DOHH2 (cell line): ENCODE measurements at regions not wholly inside any gene's neighbourhood (a gene's known extent, or its start where the extent isn't known, plus 50 kb on each side); places are given as distances from the start of the nearest gene placed in this dataset.
A peak's percentile ranks its signal among the peaks of the same experiment; 100 is the strongest.

Experiments used
- H3F3A ChIP-seq: fragments of 200-600 bp; sonication (generic), shearing (Covaris generic); 2 replicates; pipeline ENCODE4 v1.6.0; 2016; ENCODE audit warnings: antibody characterized with exemption, mild to moderate bottlenecking; ENCODE audit not compliant: control insufficient read depth, insufficient read depth
- H3K27ac ChIP-seq: fragments of 200-600 bp; sonication (generic); 2 replicates; pipeline ENCODE4 v1.5.1; 2014; ENCODE audit warnings: low read depth, mild to moderate bottlenecking, low read length, moderate library complexity
- H3K27me3 ChIP-seq: fragments of 200-600 bp; sonication (generic); 2 replicates; pipeline ENCODE4 v1.6.1; 2014; ENCODE audit warnings: mild to moderate bottlenecking, low read length, mixed read lengths; ENCODE audit not compliant: control insufficient read depth
- H3K36me3 ChIP-seq: fragments of 200-600 bp; sonication (generic); 2 replicates; pipeline ENCODE4 v1.6.1; 2014; ENCODE audit warnings: mild to moderate bottlenecking, low read length, moderate library complexity, mixed read lengths; ENCODE audit not compliant: control insufficient read depth
- H3K4me1 ChIP-seq: fragments of 200-600 bp; sonication (generic); 2 replicates; pipeline ENCODE4 v1.6.1; 2014; ENCODE audit warnings: mild to moderate bottlenecking, low read length, mixed read lengths; ENCODE audit not compliant: control insufficient read depth
- H3K4me2 ChIP-seq: fragments of 200-600 bp; sonication (generic); 2 replicates; pipeline ENCODE4 v1.6.0; 2014; ENCODE audit warnings: mild to moderate bottlenecking, low read length, moderate library complexity
- H3K4me3 ChIP-seq: fragments of 200-600 bp; sonication (generic); 2 replicates; pipeline ENCODE4 v1.5.1; 2014; ENCODE audit warnings: mild to moderate bottlenecking, low read length, mixed read lengths
- H3K79me2 ChIP-seq: fragments of 200-600 bp; sonication (generic); 2 replicates; pipeline ENCODE4 v1.6.1; 2014; ENCODE audit warnings: mild to moderate bottlenecking, low read length, mixed read lengths; ENCODE audit not compliant: control insufficient read depth
- H3K9me2 ChIP-seq: fragments of 200-600 bp; sonication (generic); replicated peaks from 2 replicates; pipeline ENCODE4 v1.6.1; 2014; ENCODE audit warnings: mild to moderate bottlenecking, low read length, mixed read lengths; ENCODE audit not compliant: control insufficient read depth
- H3K9me3 ChIP-seq: fragments of 200-600 bp; sonication (generic); 2 replicates; pipeline ENCODE4 v1.6.1; 2014; ENCODE audit warnings: antibody characterized with exemption, low read length, mixed read lengths; ENCODE audit not compliant: control insufficient read depth, insufficient read depth
- H4K20me1 ChIP-seq: fragments of 200-600 bp; sonication (generic); 2 replicates; pipeline ENCODE4 v1.6.0; 2014; ENCODE audit warnings: low read depth, mild to moderate bottlenecking, antibody characterized with exemption, low read length, moderate library complexity; ENCODE audit not compliant: control insufficient read depth, insufficient read depth
- CTCF ChIP-seq: fragments of 200-600 bp; sonication (generic); IDR thresholded peaks from one replicate; pipeline ENCODE4 v1.5.1; 2014; ENCODE audit warnings: antibody characterized with exemption, mild to moderate bottlenecking, low read depth, low read length; ENCODE audit not compliant: poor library complexity, severe bottlenecking
- EZH2phosphoT487 ChIP-seq: fragments of 200-600 bp; sonication (generic); IDR thresholded peaks from 2 replicates; pipeline ENCODE4 v1.6.1; 2017; ENCODE audit warnings: borderline replicate concordance, mild to moderate bottlenecking, antibody characterized with exemption, low read length, moderate library complexity, mixed read lengths

DNA sequence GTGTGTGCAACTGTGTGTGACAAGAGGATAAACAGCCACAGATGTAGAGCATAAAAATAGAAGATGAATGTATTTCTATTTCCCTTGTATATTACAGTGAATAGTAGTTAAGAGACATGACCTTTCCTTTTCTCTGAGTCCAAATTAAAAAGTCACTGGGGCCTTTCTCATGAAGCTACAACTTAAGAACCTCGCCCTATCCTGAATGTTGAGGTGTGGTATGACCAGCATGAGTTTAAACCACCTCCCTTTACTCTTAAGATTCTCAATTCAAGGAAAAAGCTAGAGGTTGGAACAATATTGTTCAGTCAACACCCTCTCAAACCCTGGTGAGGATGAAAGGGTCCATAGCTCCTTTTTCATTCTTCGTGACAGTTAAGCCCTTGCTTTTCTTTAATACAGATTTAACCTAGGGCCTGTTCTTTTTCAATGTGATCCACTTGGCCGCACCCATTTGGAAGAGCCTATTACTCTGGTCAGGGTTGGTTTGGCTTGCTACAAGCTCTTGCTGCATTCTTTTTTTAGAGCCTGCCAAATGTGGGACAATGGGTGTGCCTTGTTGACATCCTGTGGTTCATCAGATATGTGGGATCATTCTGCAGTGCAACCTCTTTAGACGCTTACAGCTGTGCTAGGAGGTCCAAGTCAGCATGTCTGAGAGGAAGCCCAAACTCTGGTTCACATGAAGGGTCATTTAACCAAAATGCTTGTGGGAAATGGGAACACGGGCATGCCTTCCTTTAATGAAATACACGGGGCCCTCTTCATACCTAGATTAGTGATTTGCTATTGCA is 290.0 kb downstream of the HAO1 start:
- TF ChIP-seq CTCF (no peak), EZH2phosphoT487 (no peak)
- H3K4me2 ChIP-seq, result peak overlapping the region; percentile 42
- H3K27ac ChIP-seq, result peak overlapping the region; percentile 68

DNA sequence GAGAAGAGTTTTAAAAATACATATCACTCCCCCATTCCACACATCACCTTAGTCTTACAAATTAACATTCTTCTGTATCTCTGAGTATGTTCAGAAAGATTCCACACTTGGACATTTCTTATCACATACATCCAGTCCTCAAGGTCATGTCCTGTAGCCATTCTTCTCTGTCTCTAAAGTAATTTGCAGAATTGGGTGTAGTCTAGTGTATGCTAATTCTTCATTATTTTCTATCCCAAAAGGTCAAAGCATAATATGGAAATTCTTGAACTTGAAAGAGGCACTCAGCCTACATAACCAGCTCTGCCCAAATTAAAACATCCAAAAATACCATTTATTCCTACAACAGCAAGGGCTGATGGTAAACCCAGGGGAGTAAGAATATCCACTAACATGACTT is 286.0 kb downstream of the HAO1 start:
- Histone ChIP-seq H4K20me1 (no peaks in the 10 kb centered on the region), H3K27ac (no peak overlapping the region), H3K9me3 (peaks cover 3% of the 10 kb centered on the region; the same call in 1 of the 2 replicates), H3K4me1 (peaks cover 19% of the 10 kb centered on the region), H3F3A (no peaks in the 10 kb centered on the region), H3K4me3 (no peak overlapping the region), H3K79me2 (no peaks in the 10 kb centered on the region), H3K4me2 (no peak overlapping the region), H3K9me2 (no peaks in the 10 kb centered on the region), H3K36me3 (no peaks in the 10 kb centered on the region), H3K27me3 (no peaks in the 10 kb centered on the region)
- no peak for TF ChIP-seq EZH2phosphoT487
- TF ChIP-seq CTCF, result no peak

More for the DNA sequence above, 290.0 kb downstream of the HAO1 start:
- Histone ChIP-seq H4K20me1 (no peaks in the 10 kb centered on the region), H3K36me3 (no peaks in the 10 kb centered on the region), H3K27me3 (no peaks in the 10 kb centered on the region), H3K4me1 (peaks cover 21% of the 10 kb centered on the region), H3K4me3 (peak overlapping the region; percentile 31), H3F3A (no peaks in the 10 kb centered on the region), H3K9me2 (no peaks in the 10 kb centered on the region), H3K9me3 (peaks cover 15% of the 10 kb centered on the region; the same call in 1 of the 2 replicates), H3K79me2 (no peaks in the 10 kb centered on the region)

DNA sequence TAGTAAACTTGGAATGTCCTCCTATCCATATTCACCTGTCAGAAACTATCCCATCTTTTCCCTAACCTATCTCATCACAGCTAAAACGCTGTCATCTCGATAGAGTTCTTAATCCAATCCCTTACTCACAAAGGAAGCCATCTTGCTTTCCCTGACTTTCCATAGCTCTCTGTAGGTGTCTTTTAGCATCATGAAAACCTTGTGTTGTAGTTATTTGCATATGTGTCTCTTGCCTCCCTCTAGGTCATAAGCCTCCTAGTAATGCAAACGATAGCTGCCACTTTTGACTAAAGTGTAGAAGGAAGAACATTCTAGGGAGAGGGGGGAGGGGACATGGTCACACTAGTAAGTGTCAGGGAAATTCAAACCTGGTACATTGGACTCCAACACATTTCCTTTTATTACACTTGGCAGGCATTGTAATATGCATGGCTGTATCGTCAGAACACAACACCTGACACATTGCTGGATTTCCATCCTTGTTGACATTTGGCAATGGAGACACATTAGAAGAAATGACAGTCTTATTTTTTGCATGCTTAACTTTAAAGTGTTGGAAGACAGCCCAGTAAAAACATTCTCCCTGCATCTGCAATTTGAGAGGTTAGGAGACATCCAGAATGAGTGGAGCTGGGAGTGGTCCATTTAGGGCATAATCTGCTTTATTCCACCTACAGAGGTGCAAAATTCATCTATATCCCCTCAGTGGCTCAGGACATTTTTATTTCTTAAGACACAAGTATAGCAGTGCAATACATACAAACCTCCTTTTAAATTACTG is 283.4 kb downstream of the HAO1 start:
- TF ChIP-seq EZH2phosphoT487 (no peak), CTCF (no peak)
- peaks cover 3% of the 10 kb centered on the region; the same call in 1 of the 2 replicates for H3K9me3 ChIP-seq
- H3K27me3 ChIP-seq, result no peaks in the 10 kb centered on the region

More for the DNA sequence above, 283.4 kb downstream of the HAO1 start:
- H3K4me1 ChIP-seq, result no peaks in the 10 kb centered on the region
- H3K9me2 ChIP-seq, result no peaks in the 10 kb centered on the region
- H3K36me3 ChIP-seq, result no peaks in the 10 kb centered on the region
- no peaks in the 10 kb centered on the region for H3F3A ChIP-seq
- H3K4me3 ChIP-seq, result no peak overlapping the region
- no peak overlapping the region for H3K4me2 ChIP-seq
- no peak overlapping the region for H3K27ac ChIP-seq
- no peaks in the 10 kb centered on the region for H4K20me1 ChIP-seq
- H3K79me2 ChIP-seq, result no peaks in the 10 kb centered on the region
